ENCODE measurements at regions not wholly inside any gene's neighbourhood (a gene's known extent, or its start where the extent isn't known, plus 50 kb on each side); places are given as distances from the start of the nearest gene placed in this dataset.

- TF ChIP-seq CTCF (IDR thresholded peaks at IDR 0.05): no peak
- no peak for TF ChIP-seq POLR2AphosphoS5 (IDR thresholded peaks at IDR 0.05; ENCODE audit: low read depth, low read length)
- TF ChIP-seq, protein P1, sequence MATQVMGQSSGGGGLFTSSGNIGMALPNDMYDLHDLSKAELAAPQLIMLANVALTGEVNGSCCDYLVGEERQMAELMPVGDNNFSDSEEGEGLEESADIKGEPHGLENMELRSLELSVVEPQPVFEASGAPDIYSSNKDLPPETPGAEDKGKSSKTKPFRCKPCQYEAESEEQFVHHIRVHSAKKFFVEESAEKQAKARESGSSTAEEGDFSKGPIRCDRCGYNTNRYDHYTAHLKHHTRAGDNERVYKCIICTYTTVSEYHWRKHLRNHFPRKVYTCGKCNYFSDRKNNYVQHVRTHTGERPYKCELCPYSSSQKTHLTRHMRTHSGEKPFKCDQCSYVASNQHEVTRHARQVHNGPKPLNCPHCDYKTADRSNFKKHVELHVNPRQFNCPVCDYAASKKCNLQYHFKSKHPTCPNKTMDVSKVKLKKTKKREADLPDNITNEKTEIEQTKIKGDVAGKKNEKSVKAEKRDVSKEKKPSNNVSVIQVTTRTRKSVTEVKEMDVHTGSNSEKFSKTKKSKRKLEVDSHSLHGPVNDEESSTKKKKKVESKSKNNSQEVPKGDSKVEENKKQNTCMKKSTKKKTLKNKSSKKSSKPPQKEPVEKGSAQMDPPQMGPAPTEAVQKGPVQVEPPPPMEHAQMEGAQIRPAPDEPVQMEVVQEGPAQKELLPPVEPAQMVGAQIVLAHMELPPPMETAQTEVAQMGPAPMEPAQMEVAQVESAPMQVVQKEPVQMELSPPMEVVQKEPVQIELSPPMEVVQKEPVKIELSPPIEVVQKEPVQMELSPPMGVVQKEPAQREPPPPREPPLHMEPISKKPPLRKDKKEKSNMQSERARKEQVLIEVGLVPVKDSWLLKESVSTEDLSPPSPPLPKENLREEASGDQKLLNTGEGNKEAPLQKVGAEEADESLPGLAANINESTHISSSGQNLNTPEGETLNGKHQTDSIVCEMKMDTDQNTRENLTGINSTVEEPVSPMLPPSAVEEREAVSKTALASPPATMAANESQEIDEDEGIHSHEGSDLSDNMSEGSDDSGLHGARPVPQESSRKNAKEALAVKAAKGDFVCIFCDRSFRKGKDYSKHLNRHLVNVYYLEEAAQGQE (IDR thresholded peaks at IDR 0.05; ENCODE audit: insufficient read depth in 1 of 2, low read depth in 2 of 2, low read length in 1 of 2): no peak
- no peak for TF ChIP-seq TCF7L2 (IDR thresholded peaks at IDR 0.05; ENCODE audit: low read depth, low read length)
- TF ChIP-seq SIN3A (IDR thresholded peaks at IDR 0.05; ENCODE audit: borderline replicate concordance, insufficient read depth, low read depth, low read length): no peak
Observed at GRCh38 chr11:42344204-42344792, 884.8 kb upstream of the LRRC4C start.

Data from Panc1 (cell line).